SK-N-SH (cell line): ENCODE measurements at regions not wholly inside any gene's neighbourhood (a gene's known extent, or its start where the extent isn't known, plus 50 kb on each side); places are given as distances from the start of the nearest gene placed in this dataset.

Experiments
- CTCF ChIP-seq: fragments of 200-600 bp; sonication (generic); IDR thresholded peaks from 2 replicates; pipeline ENCODE4 v1.6.1; 2017; ENCODE audit warnings: antibody characterized with exemption, mild to moderate bottlenecking, moderate library complexity
- JUND ChIP-seq: IDR thresholded peaks from 2 replicates; pipeline ENCODE4 v1.4.0; 2012
- RAD21 ChIP-seq: IDR thresholded peaks from 2 replicates; pipeline ENCODE4 v1.6.1; 2012; ENCODE audit warnings: mild to moderate bottlenecking, low read length
- RFX5 ChIP-seq: IDR thresholded peaks from 2 replicates; pipeline ENCODE4 v1.6.1; 2012; ENCODE audit warnings: mild to moderate bottlenecking, improper control_type of control experiment, low read length

GRCh38 chr10:33626798-33627466, 292.5 kb upstream of the NRP1 start:
- TF ChIP-seq RFX5 (no peak), CTCF (no peak), JUND (no peak), RAD21 (no peak)
